Neural cell (in vitro differentiated cells): ENCODE measurements at regions not wholly inside any gene's neighbourhood (a gene's known extent, or its start where the extent isn't known, plus 50 kb on each side); places are given as distances from the start of the nearest gene placed in this dataset.

Experiments
- H2AFZ ChIP-seq: fragments of 200-600, 300-800 bp; sonication (generic), shearing (Covaris generic); 2 replicates; pipeline ENCODE4 v1.6.0; 2014; ENCODE audit warnings: low read depth, mild to moderate bottlenecking, antibody characterized with exemption, low read length, moderate library complexity
- H3F3A ChIP-seq: fragments of 200-600 bp; shearing (Covaris generic); 2 replicates; pipeline ENCODE4 v1.6.1; 2016; ENCODE audit warnings: mild to moderate bottlenecking, moderate library complexity, mixed read lengths, antibody characterized with exemption, low read length; ENCODE audit not compliant: insufficient read depth, poor library complexity, severe bottlenecking
- H3K27ac ChIP-seq: fragments of 200-600, 300-800 bp; sonication (generic), shearing (Covaris generic); 2 replicates; pipeline ENCODE4 v1.5.1; 2014; ENCODE audit warnings: mild to moderate bottlenecking, low read length, moderate library complexity
- H3K27me3 ChIP-seq: fragments of 300-800, 200-600 bp; sonication (generic), shearing (Covaris generic); 2 replicates; pipeline ENCODE4 v1.6.0; 2014; ENCODE audit warnings: mild to moderate bottlenecking, low read depth, low read length, moderate library complexity; ENCODE audit not compliant: insufficient read depth
- H3K36me3 ChIP-seq: fragments of 300-800, 200-600 bp; sonication (generic), shearing (Covaris generic); 2 replicates; pipeline ENCODE4 v1.5.1; 2014; ENCODE audit warnings: mild to moderate bottlenecking, antibody characterized with exemption, low read length, moderate library complexity; ENCODE audit not compliant: insufficient read depth
- H3K4me2 ChIP-seq: fragments of 300-800, 200-600 bp; sonication (generic), shearing (Covaris generic); 2 replicates; pipeline ENCODE4 v1.6.0; 2014; ENCODE audit warnings: mild to moderate bottlenecking, low read length
- H3K4me3 ChIP-seq: fragments of 300-800, 200-600 bp; sonication (generic), shearing (Covaris generic); 2 replicates; pipeline ENCODE4 v1.5.1; 2014; ENCODE audit warnings: mild to moderate bottlenecking, low read length, moderate library complexity
- H3K79me2 ChIP-seq: fragments of 200-600 bp; shearing (Covaris generic); replicated peaks from 2 replicates; pipeline ENCODE4 v1.6.0; 2014; ENCODE audit warnings: mild to moderate bottlenecking, low read length, moderate library complexity; ENCODE audit not compliant: insufficient read depth
- H3K9ac ChIP-seq: fragments of 300-800, 200-600 bp; sonication (generic), shearing (Covaris generic); 2 replicates; pipeline ENCODE4 v1.6.1; 2016; ENCODE audit warnings: mild to moderate bottlenecking, low read length, mixed read lengths
- H3K9me2 ChIP-seq: fragments of 200-600 bp; shearing (Covaris generic); 2 replicates; pipeline ENCODE4 v1.6.1; 2016; ENCODE audit warnings: mild to moderate bottlenecking, low read length, mixed read lengths; ENCODE audit not compliant: insufficient read depth
- H3K9me3 ChIP-seq: fragments of 200-600, 300-800 bp; sonication (generic), shearing (Covaris generic); 2 replicates; pipeline ENCODE4 v1.6.1; 2016; ENCODE audit warnings: mild to moderate bottlenecking, mixed run types, low read length, moderate library complexity, mixed read lengths
- H4K20me1 ChIP-seq: fragments of 200-600 bp; shearing (Covaris generic); 2 replicates; pipeline ENCODE4 v1.6.1; 2016; ENCODE audit warnings: mild to moderate bottlenecking, mixed run types; ENCODE audit not compliant: insufficient read depth
- EP300 ChIP-seq: fragments of 450-650 bp; conservative IDR thresholded peaks from 2 replicates; pipeline ENCODE4 v1.6.1; 2014; ENCODE audit warnings: antibody characterized with exemption, mild to moderate bottlenecking, moderate library complexity; ENCODE audit not compliant: poor library complexity, severe bottlenecking
- EZH2 ChIP-seq: fragments of 200-600, 300-800 bp; shearing (Covaris generic), sonication (generic); IDR thresholded peaks from 2 replicates; pipeline ENCODE4 v1.6.1; 2014; ENCODE audit warnings: antibody characterized with exemption, low read length, borderline replicate concordance, mild to moderate bottlenecking; ENCODE audit not compliant: insufficient read depth, poor library complexity, severe bottlenecking
- MXI1 ChIP-seq: fragments of 450-650 bp; conservative IDR thresholded peaks from 2 replicates; pipeline ENCODE4 v1.6.1; 2014; ENCODE audit warnings: antibody characterized with exemption, mild to moderate bottlenecking; ENCODE audit not compliant: poor library complexity, severe bottlenecking
- POLR2AphosphoS5 ChIP-seq: IDR thresholded peaks from 2 replicates; pipeline ENCODE4 v1.6.1; 2012
- RAD21 ChIP-seq: fragments of 450-650 bp; conservative IDR thresholded peaks from 2 replicates; pipeline ENCODE4 v1.6.1; 2014; ENCODE audit warnings: antibody characterized with exemption, mild to moderate bottlenecking, moderate library complexity
- SMC3 ChIP-seq: fragments of 450-650 bp; conservative IDR thresholded peaks from 2 replicates; pipeline ENCODE4 v1.6.1; 2014; ENCODE audit warnings: antibody characterized with exemption, mild to moderate bottlenecking, moderate library complexity; ENCODE audit not compliant: poor library complexity
- TAF1 ChIP-seq: IDR thresholded peaks from 2 replicates; pipeline ENCODE4 v1.6.1; 2012; ENCODE audit warnings: low read depth
- TF ChIP-seq, protein P1 (sequence below): IDR thresholded peaks from 2 replicates; pipeline ENCODE4 v1.6.1; 2012; ENCODE audit warnings: borderline replicate concordance
- TF ChIP-seq, protein P2 (sequence below): fragments of 450-650 bp; IDR thresholded peaks from 2 replicates; pipeline ENCODE4 v1.5.1; 2014; ENCODE audit warnings: antibody characterized with exemption, mild to moderate bottlenecking, moderate library complexity; ENCODE audit not compliant: poor library complexity, severe bottlenecking

GRCh38 chr22:22410677-22411076 is 97.9 kb downstream of the ZNF280B start:
- no peak overlapping the region for H3K9ac ChIP-seq
- H3F3A ChIP-seq, result no peaks in the 10 kb centered on the region
- H3K27ac ChIP-seq, result no peak overlapping the region
- TF ChIP-seq MXI1 (no peak), EP300 (no peak), EZH2 (no peak), TAF1 (no peak), POLR2AphosphoS5 (no peak), RAD21 (no peak), SMC3 (no peak)
- TF ChIP-seq, protein P1, sequence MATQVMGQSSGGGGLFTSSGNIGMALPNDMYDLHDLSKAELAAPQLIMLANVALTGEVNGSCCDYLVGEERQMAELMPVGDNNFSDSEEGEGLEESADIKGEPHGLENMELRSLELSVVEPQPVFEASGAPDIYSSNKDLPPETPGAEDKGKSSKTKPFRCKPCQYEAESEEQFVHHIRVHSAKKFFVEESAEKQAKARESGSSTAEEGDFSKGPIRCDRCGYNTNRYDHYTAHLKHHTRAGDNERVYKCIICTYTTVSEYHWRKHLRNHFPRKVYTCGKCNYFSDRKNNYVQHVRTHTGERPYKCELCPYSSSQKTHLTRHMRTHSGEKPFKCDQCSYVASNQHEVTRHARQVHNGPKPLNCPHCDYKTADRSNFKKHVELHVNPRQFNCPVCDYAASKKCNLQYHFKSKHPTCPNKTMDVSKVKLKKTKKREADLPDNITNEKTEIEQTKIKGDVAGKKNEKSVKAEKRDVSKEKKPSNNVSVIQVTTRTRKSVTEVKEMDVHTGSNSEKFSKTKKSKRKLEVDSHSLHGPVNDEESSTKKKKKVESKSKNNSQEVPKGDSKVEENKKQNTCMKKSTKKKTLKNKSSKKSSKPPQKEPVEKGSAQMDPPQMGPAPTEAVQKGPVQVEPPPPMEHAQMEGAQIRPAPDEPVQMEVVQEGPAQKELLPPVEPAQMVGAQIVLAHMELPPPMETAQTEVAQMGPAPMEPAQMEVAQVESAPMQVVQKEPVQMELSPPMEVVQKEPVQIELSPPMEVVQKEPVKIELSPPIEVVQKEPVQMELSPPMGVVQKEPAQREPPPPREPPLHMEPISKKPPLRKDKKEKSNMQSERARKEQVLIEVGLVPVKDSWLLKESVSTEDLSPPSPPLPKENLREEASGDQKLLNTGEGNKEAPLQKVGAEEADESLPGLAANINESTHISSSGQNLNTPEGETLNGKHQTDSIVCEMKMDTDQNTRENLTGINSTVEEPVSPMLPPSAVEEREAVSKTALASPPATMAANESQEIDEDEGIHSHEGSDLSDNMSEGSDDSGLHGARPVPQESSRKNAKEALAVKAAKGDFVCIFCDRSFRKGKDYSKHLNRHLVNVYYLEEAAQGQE, result no peak
- TF ChIP-seq, protein P2, sequence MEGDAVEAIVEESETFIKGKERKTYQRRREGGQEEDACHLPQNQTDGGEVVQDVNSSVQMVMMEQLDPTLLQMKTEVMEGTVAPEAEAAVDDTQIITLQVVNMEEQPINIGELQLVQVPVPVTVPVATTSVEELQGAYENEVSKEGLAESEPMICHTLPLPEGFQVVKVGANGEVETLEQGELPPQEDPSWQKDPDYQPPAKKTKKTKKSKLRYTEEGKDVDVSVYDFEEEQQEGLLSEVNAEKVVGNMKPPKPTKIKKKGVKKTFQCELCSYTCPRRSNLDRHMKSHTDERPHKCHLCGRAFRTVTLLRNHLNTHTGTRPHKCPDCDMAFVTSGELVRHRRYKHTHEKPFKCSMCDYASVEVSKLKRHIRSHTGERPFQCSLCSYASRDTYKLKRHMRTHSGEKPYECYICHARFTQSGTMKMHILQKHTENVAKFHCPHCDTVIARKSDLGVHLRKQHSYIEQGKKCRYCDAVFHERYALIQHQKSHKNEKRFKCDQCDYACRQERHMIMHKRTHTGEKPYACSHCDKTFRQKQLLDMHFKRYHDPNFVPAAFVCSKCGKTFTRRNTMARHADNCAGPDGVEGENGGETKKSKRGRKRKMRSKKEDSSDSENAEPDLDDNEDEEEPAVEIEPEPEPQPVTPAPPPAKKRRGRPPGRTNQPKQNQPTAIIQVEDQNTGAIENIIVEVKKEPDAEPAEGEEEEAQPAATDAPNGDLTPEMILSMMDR, result no peak
- H3K4me3 ChIP-seq, result no peak overlapping the region
- no peaks in the 10 kb centered on the region for H3K36me3 ChIP-seq
- no peaks in the 10 kb centered on the region for H3K79me2 ChIP-seq
- H3K27me3 ChIP-seq, result peaks cover 10% of the 10 kb centered on the region
- no peak overlapping the region for H2AFZ ChIP-seq
- H3K4me2 ChIP-seq, result no peak overlapping the region
- no peaks in the 10 kb centered on the region for H3K9me3 ChIP-seq
- H3K9me2 ChIP-seq, result no peaks in the 10 kb centered on the region
- H4K20me1 ChIP-seq, result no peaks in the 10 kb centered on the region

DNA sequence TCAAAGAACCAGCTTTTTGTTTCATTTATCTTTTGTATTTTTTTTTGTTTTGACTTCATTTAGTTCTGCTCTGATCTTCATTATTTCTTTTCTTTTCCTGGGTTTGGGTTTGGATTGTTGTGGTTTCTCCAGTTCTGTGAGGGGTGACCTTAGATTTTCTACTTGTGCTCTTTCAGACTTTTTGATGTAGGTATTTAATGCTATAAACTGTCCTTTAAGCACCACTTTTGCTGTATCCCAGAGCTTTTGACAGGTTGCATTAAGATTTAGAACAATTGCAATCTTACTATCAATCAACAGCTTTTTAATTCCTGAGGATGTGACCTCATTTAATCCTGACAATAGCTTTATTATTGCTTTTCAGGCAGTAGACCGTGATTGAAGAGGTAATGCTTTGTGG is 94.3 kb downstream of the ZNF280B start:
- H3K4me2 ChIP-seq, result no peak overlapping the region
- H2AFZ ChIP-seq, result no peak overlapping the region
- H3K9me2 ChIP-seq, result no peaks in the 10 kb centered on the region
- no peaks in the 10 kb centered on the region for H3K9me3 ChIP-seq
- H3K27ac ChIP-seq, result no peak overlapping the region
- H4K20me1 ChIP-seq, result no peaks in the 10 kb centered on the region
- H3K4me3 ChIP-seq, result no peak overlapping the region
- H3K36me3 ChIP-seq, result no peaks in the 10 kb centered on the region
- no peak for TF ChIP-seq SMC3
- TF ChIP-seq EP300, result no peak
- TF ChIP-seq MXI1, result no peak
- no peak for TF ChIP-seq POLR2AphosphoS5
- TF ChIP-seq EZH2, result no peak
- H3F3A ChIP-seq, result no peaks in the 10 kb centered on the region
- no peaks in the 10 kb centered on the region for H3K79me2 ChIP-seq
- peaks cover 5% of the 10 kb centered on the region for H3K27me3 ChIP-seq
- no peak overlapping the region for H3K9ac ChIP-seq
